ENCODE measurements at regions not wholly inside any gene's neighbourhood (a gene's known extent, or its start where the extent isn't known, plus 50 kb on each side); places are given as distances from the start of the nearest gene placed in this dataset.
"Not testable (repeated sequence)": the region's sequence is repeated elsewhere in the genome, so short reads cannot be mapped to it uniquely, and the experiment has no call there.

DNA sequence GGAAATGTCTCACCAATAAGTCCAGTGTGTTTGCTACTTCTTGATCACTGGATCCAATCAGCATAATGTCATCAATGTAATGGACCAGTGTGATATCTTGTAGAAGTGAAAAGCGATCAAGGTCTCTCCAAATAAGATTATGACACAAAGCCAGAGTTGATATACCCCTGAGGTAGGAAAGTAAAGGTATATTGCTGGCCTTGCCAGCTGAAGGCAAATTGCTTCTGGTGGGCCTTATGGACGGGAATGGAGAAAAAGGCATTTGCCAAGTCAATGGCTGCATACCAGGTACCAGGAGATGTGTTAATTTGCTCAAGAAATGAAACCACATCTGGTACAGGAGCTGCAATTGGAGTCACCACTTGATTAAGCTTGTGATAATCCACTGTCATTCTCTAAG, 158.5 kb downstream of the CYP26A1 start:
- TF ChIP-seq, protein P1, sequence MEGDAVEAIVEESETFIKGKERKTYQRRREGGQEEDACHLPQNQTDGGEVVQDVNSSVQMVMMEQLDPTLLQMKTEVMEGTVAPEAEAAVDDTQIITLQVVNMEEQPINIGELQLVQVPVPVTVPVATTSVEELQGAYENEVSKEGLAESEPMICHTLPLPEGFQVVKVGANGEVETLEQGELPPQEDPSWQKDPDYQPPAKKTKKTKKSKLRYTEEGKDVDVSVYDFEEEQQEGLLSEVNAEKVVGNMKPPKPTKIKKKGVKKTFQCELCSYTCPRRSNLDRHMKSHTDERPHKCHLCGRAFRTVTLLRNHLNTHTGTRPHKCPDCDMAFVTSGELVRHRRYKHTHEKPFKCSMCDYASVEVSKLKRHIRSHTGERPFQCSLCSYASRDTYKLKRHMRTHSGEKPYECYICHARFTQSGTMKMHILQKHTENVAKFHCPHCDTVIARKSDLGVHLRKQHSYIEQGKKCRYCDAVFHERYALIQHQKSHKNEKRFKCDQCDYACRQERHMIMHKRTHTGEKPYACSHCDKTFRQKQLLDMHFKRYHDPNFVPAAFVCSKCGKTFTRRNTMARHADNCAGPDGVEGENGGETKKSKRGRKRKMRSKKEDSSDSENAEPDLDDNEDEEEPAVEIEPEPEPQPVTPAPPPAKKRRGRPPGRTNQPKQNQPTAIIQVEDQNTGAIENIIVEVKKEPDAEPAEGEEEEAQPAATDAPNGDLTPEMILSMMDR (conservative IDR thresholded peaks at IDR 0.05; ENCODE audit: low read depth, low read length), result not testable (repeated sequence)
- not testable (repeated sequence) for TF ChIP-seq EZH2 (IDR thresholded peaks at IDR 0.05; ENCODE audit: borderline replicate concordance, low read depth, low read length, poor library complexity, severe bottlenecking)
